Stimulated activated CD4-positive, alpha-beta T cell treated with anti-CD3 and anti-CD28 coated beads, Interleukin-12 subunit alpha, Interleukin-12 subunit beta, amount 100 ng/mL, for 48 hours (primary cell): ENCODE measurements at regions not wholly inside any gene's neighbourhood (a gene's known extent, or its start where the extent isn't known, plus 50 kb on each side); places are given as distances from the start of the nearest gene placed in this dataset.

Experiments
- DNase-seq, 3 donors: peaks; one replicate each; pipeline ENCODE4 v3.0.0-alpha.2; 2020; ENCODE audit warnings: low read depth in 2 of 3, low spot score in 1 of 3

GRCh38 chr5:103498800-103499551 lies 63.6 kb downstream of the NUDT12 start:
- no peak for DNase-seq

- no peak for DNase-seq
Observed at GRCh38 chr5:103498211-103498610, 64.4 kb downstream of the NUDT12 start.

GRCh38 chr5:103497781-103498180 lies 64.8 kb downstream of the NUDT12 start:
- no peak for DNase-seq

GRCh38 chr5:103490030-103490739 lies 72.4 kb downstream of the NUDT12 start:
- DNase-seq = no peak

- no peak for DNase-seq
Observed at GRCh38 chr5:103489307-103489706, 73.3 kb downstream of the NUDT12 start.

GRCh38 chr5:103487822-103488493 lies 74.6 kb downstream of the NUDT12 start:
- DNase-seq = no peak

GRCh38 chr5:103487218-103487617 lies 75.4 kb downstream of the NUDT12 start:
- DNase-seq = no peak

- DNase-seq = no peak
Observed at GRCh38 chr5:103486739-103487138, 75.8 kb downstream of the NUDT12 start.

GRCh38 chr5:103480246-103480645 lies 82.3 kb downstream of the NUDT12 start:
- no peak for DNase-seq

- DNase-seq = no peak
Observed at GRCh38 chr5:103477678-103478077, 84.9 kb downstream of the NUDT12 start.

- DNase-seq = no peak
Observed at GRCh38 chr5:103476811-103477210, 85.8 kb downstream of the NUDT12 start.

- DNase-seq = peak in 1 of 3 donors; percentile 2
Observed at GRCh38 chr5:103475629-103476240, 86.9 kb downstream of the NUDT12 start.

GRCh38 chr5:103474677-103475076 lies 87.9 kb downstream of the NUDT12 start:
- no peak for DNase-seq

- DNase-seq = no peak
Observed at GRCh38 chr5:103473725-103474124, 88.9 kb downstream of the NUDT12 start.

GRCh38 chr5:103472830-103473229 lies 89.8 kb downstream of the NUDT12 start:
- DNase-seq = no peak

GRCh38 chr5:103472265-103472664 lies 90.3 kb downstream of the NUDT12 start:
- DNase-seq = no peak

GRCh38 chr5:103469288-103470040 lies 93.1 kb downstream of the NUDT12 start:
- DNase-seq = no peak

GRCh38 chr5:103467831-103468230 lies 94.8 kb downstream of the NUDT12 start:
- no peak for DNase-seq

GRCh38 chr5:103466495-103466894 lies 96.1 kb downstream of the NUDT12 start:
- no peak for DNase-seq

- no peak for DNase-seq
Observed at GRCh38 chr5:103465891-103466290, 96.7 kb downstream of the NUDT12 start.
